BLaER1 (cell line): ENCODE measurements at regions not wholly inside any gene's neighbourhood (a gene's known extent, or its start where the extent isn't known, plus 50 kb on each side); places are given as distances from the start of the nearest gene placed in this dataset.
A peak's percentile ranks its signal among the peaks of the same experiment; 100 is the strongest.

ENCODE experiments used
- H3K27ac ChIP-seq: shearing (Covaris generic); formaldehyde crosslinking; 2 replicates; pipeline ENCODE4 v1.8.1; 2022
- H3K27me3 ChIP-seq: shearing (Covaris generic); formaldehyde crosslinking; 2 replicates; pipeline ENCODE4 v1.8.1; 2022
- H3K36me3 ChIP-seq: shearing (Covaris generic); formaldehyde crosslinking; 2 replicates; pipeline ENCODE4 v1.8.1; 2022
- H3K4me1 ChIP-seq: shearing (Covaris generic); formaldehyde crosslinking; 2 replicates; pipeline ENCODE4 v1.8.1; 2022
- H3K4me2 ChIP-seq: shearing (Covaris generic); formaldehyde crosslinking; 2 replicates; pipeline ENCODE4 v1.8.1; 2022
- H3K4me3 ChIP-seq: shearing (Covaris generic); formaldehyde crosslinking; 2 replicates; pipeline ENCODE4 v1.8.1; 2022
- H3K9ac ChIP-seq: shearing (Covaris generic); formaldehyde crosslinking; 2 replicates; pipeline ENCODE4 v1.8.1; 2022
- H3K9me3 ChIP-seq: shearing (Covaris generic); formaldehyde crosslinking; 2 replicates; pipeline ENCODE4 v1.8.1; 2022
- H4K20me1 ChIP-seq: shearing (Covaris generic); formaldehyde crosslinking; 2 replicates; pipeline ENCODE4 v1.8.1; 2022
- Cebpa-rat ChIP-seq: shearing (Covaris generic); IDR thresholded peaks from 2 replicates; pipeline ENCODE4 v1.8.1; 2022

GRCh38 chrX:39830414-39830813 lies 267.3 kb downstream of the BCOR start:
- Histone ChIP-seq H3K9ac (no peak overlapping the region), H3K4me2 (no peak overlapping the region), H3K9me3 (peaks cover 14% of the 10 kb centered on the region; the same call in 1 of the 2 replicates), H3K4me1 (peaks cover 45% of the 10 kb centered on the region), H3K27ac (no peak overlapping the region), H3K27me3 (peaks cover 5% of the 10 kb centered on the region; the same call in 1 of the 2 replicates), H3K36me3 (no peaks in the 10 kb centered on the region), H4K20me1 (peaks cover 12% of the 10 kb centered on the region), H3K4me3 (no peak overlapping the region)
- no peak for TF ChIP-seq Cebpa-rat

- Histone ChIP-seq H3K9ac (no peak overlapping the region), H3K27me3 (peaks cover 8% of the 10 kb centered on the region; the same call in 1 of the 2 replicates), H3K9me3 (peaks cover 14% of the 10 kb centered on the region; the same call in 1 of the 2 replicates), H4K20me1 (peaks cover 6% of the 10 kb centered on the region), H3K27ac (no peak overlapping the region), H3K4me3 (no peak overlapping the region), H3K4me2 (no peak overlapping the region), H3K4me1 (peaks cover 35% of the 10 kb centered on the region), H3K36me3 (no peaks in the 10 kb centered on the region)
- no peak for TF ChIP-seq Cebpa-rat
Measured at GRCh38 chrX:39832211-39832610, 265.5 kb downstream of the BCOR start.

GRCh38 chrX:39834600-39834999 lies 263.2 kb downstream of the BCOR start:
- no peaks in the 10 kb centered on the region for H4K20me1 ChIP-seq
- H3K9me3 ChIP-seq: peaks cover 12% of the 10 kb centered on the region; the same call in 1 of the 2 replicates
- H3K27me3 ChIP-seq: peaks cover 8% of the 10 kb centered on the region; the same call in 1 of the 2 replicates
- H3K27ac ChIP-seq: no peak overlapping the region
- peaks cover 26% of the 10 kb centered on the region for H3K4me1 ChIP-seq
- H3K9ac ChIP-seq: no peak overlapping the region
- no peaks in the 10 kb centered on the region for H3K36me3 ChIP-seq
- TF ChIP-seq Cebpa-rat: no peak
- H3K4me3 ChIP-seq: no peak overlapping the region
- no peak overlapping the region for H3K4me2 ChIP-seq

DNA sequence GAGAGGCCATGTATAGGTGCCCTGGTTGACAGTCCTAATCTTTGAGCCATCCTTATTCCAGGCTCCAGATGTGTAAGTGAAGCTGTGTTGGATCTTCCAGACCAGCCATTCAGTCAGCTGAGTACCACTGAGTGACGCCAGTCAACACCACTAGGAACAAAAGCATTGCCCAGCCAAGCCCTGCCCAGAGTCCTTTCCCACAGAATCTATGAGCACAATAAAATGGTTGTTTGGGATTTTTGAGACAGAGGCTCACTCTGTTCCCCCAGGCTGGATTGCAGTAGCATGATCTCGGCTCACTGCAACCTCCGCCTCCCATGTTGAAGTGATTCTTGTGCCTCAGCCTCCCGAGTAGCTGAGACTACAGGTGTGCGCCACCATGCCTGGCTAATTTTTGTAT lies 262.5 kb downstream of the BCOR start:
- Histone ChIP-seq H3K9ac (no peak overlapping the region), H3K27ac (no peak overlapping the region), H3K27me3 (0 out of 2 replicates have a peak, but pooled peaks cover 3% of the 10 kb centered on the region), H3K4me2 (no peak overlapping the region), H3K4me1 (peaks cover 28% of the 10 kb centered on the region), H3K36me3 (no peaks in the 10 kb centered on the region), H3K9me3 (0 out of 2 replicates have a peak, but pooled peaks cover 6% of the 10 kb centered on the region), H3K4me3 (no peak overlapping the region), H4K20me1 (no peaks in the 10 kb centered on the region)
- TF ChIP-seq Cebpa-rat: no peak

DNA sequence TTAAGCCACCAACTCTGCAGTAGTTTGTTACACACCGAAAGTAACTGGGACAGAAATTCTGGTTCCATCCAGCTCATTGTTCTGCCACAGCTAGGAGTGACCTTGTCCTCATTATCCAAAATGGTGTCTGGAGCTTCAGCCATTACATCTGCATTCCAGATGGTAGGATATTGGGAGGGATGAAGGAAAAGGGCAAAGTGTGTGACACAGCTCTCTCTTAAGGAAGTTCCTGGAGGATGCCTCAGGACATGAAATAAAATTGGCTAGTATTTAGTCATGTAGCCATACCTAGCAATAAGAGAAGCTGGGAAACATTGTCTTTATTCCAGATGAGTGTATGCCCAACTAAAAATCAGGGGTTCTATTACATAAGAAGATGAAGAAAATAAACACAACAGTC lies 262.0 kb downstream of the BCOR start:
- Histone ChIP-seq H3K4me1 (peaks cover 34% of the 10 kb centered on the region), H3K27me3 (0 out of 2 replicates have a peak, but pooled peaks cover 3% of the 10 kb centered on the region), H3K4me2 (no peak overlapping the region), H4K20me1 (no peaks in the 10 kb centered on the region), H3K27ac (no peak overlapping the region), H3K36me3 (no peaks in the 10 kb centered on the region), H3K4me3 (no peak overlapping the region), H3K9ac (no peak overlapping the region), H3K9me3 (0 out of 2 replicates have a peak, but pooled peaks cover 4% of the 10 kb centered on the region)
- no peak for TF ChIP-seq Cebpa-rat

- no peaks in the 10 kb centered on the region for H4K20me1 ChIP-seq
- no peaks in the 10 kb centered on the region for H3K36me3 ChIP-seq
- peak overlapping the region; percentile 39 for H3K4me2 ChIP-seq
- no peak overlapping the region for H3K27ac ChIP-seq
- no peak overlapping the region for H3K9ac ChIP-seq
- H3K4me3 ChIP-seq: no peak overlapping the region
- 0 out of 2 replicates have a peak, but pooled peaks cover 3% of the 10 kb centered on the region for H3K27me3 ChIP-seq
- peaks cover 45% of the 10 kb centered on the region for H3K4me1 ChIP-seq
- 0 out of 2 replicates have a peak, but pooled peaks cover 4% of the 10 kb centered on the region for H3K9me3 ChIP-seq
- no peak for TF ChIP-seq Cebpa-rat
Measured at GRCh38 chrX:39836802-39837420, 260.8 kb downstream of the BCOR start.

DNA sequence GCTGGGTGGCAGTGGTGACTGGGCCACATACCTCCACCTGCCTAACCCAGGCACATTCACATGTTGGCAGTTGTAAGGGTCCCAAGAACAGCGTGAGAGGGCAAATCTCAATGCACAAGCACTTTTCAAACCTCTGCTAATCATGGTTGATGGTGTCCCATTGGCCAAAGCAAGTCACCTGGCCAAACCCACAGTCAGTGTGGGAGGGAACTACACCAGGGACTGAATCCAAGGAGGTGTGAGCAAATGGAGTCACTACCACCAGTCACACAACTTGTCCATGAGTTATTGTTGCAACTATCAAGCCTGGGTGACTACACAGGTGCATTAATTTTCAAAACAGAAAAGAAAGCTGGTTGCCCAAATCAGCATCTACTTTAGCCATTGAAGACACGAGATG lies 260.1 kb downstream of the BCOR start:
- Histone ChIP-seq H3K4me2 (no peak overlapping the region), H4K20me1 (no peaks in the 10 kb centered on the region), H3K9ac (no peak overlapping the region), H3K27me3 (0 out of 2 replicates have a peak, but pooled peaks cover 3% of the 10 kb centered on the region), H3K36me3 (no peaks in the 10 kb centered on the region), H3K4me3 (no peak overlapping the region), H3K27ac (no peak overlapping the region), H3K4me1 (peaks cover 50% of the 10 kb centered on the region), H3K9me3 (0 out of 2 replicates have a peak, but pooled peaks cover 4% of the 10 kb centered on the region)
- no peak for TF ChIP-seq Cebpa-rat

GRCh38 chrX:39839371-39839770 lies 258.4 kb downstream of the BCOR start:
- H3K27ac ChIP-seq: no peak overlapping the region
- H4K20me1 ChIP-seq: no peaks in the 10 kb centered on the region
- H3K4me1 ChIP-seq: peaks cover 62% of the 10 kb centered on the region
- H3K27me3 ChIP-seq: 0 out of 2 replicates have a peak, but pooled peaks cover 3% of the 10 kb centered on the region
- H3K4me2 ChIP-seq: peak overlapping the region; percentile 62
- H3K9ac ChIP-seq: no peak overlapping the region
- no peak overlapping the region for H3K4me3 ChIP-seq
- no peak for TF ChIP-seq Cebpa-rat
- H3K36me3 ChIP-seq: no peaks in the 10 kb centered on the region
- H3K9me3 ChIP-seq: 0 out of 2 replicates have a peak, but pooled peaks cover 4% of the 10 kb centered on the region

- 0 out of 2 replicates have a peak, but pooled peaks cover 2% of the 10 kb centered on the region for H3K9me3 ChIP-seq
- TF ChIP-seq Cebpa-rat: no peak
- no peaks in the 10 kb centered on the region for H3K36me3 ChIP-seq
- no peak overlapping the region for H3K4me3 ChIP-seq
- H3K27me3 ChIP-seq: 0 out of 2 replicates have a peak, but pooled peaks cover 3% of the 10 kb centered on the region
- H3K4me1 ChIP-seq: peaks cover 62% of the 10 kb centered on the region
- no peaks in the 10 kb centered on the region for H4K20me1 ChIP-seq
- H3K9ac ChIP-seq: no peak overlapping the region
- H3K4me2 ChIP-seq: peak overlapping the region; percentile 62
- H3K27ac ChIP-seq: no peak overlapping the region
Measured at GRCh38 chrX:39840133-39840532, 257.6 kb downstream of the BCOR start.

GRCh38 chrX:39840581-39841093 lies 257.1 kb downstream of the BCOR start:
- Histone ChIP-seq H3K27ac (no peak overlapping the region), H3K4me1 (peaks cover 62% of the 10 kb centered on the region), H3K27me3 (0 out of 2 replicates have a peak, but pooled peaks cover 3% of the 10 kb centered on the region), H3K4me2 (peak overlapping the region; percentile 62), H3K9ac (no peak overlapping the region), H3K36me3 (no peaks in the 10 kb centered on the region), H3K4me3 (no peak overlapping the region), H4K20me1 (no peaks in the 10 kb centered on the region), H3K9me3 (no peaks in the 10 kb centered on the region)
- no peak for TF ChIP-seq Cebpa-rat
